Activated naive CD4-positive, alpha-beta T cell treated with anti-CD3 and anti-CD28 coated beads for 36 hours (primary cell): ENCODE measurements at regions not wholly inside any gene's neighbourhood (a gene's known extent, or its start where the extent isn't known, plus 50 kb on each side); places are given as distances from the start of the nearest gene placed in this dataset.

Experiments
- CTCF ChIA-PET: fragments of 350-600 bp; sonication (Branson Sonifier 250); formaldehyde crosslinking; loops from one replicate; lab custom pipeline; 2021; ENCODE audit warnings: antibody characterized with exemption; lab: Charles Lee
- DNase-seq: peaks from one replicate; pipeline ENCODE4 v3.0.0-alpha.2; 2020
- H3K27ac Mint-ChIP-seq: one replicate; pipeline ENCODE4 v1.8.0; 2021; ENCODE audit warnings: mild to moderate bottlenecking, mixed read lengths
- H3K27me3 Mint-ChIP-seq: one replicate; pipeline ENCODE4 v1.8.0; 2021; ENCODE audit warnings: low read depth, mixed read lengths
- H3K36me3 Mint-ChIP-seq: one replicate; pipeline ENCODE4 v1.8.0; 2021; ENCODE audit warnings: low read depth, mixed read lengths
- H3K4me1 Mint-ChIP-seq: one replicate; pipeline ENCODE4 v1.8.0; 2021; ENCODE audit warnings: low read depth, mixed read lengths
- H3K4me3 Mint-ChIP-seq: one replicate; pipeline ENCODE4 v1.8.0; 2021; ENCODE audit warnings: mild to moderate bottlenecking, moderate library complexity, mixed read lengths
- H3K9me3 Mint-ChIP-seq: one replicate; pipeline ENCODE4 v1.8.0; 2021; ENCODE audit warnings: mixed read lengths
- intact Hi-C: fragments of 100-400 bp; cut with micrococcal nuclease; formaldehyde crosslinking; loops from one replicate; pipeline ENCODE4 v1.15.1; 2023

GRCh38 chr13:30359991-30360390, 52.6 kb upstream of the KATNAL1 start:
- no peaks in the 10 kb centered on the region for H3K36me3 Mint-ChIP-seq
- CTCF ChIA-PET = no interaction called here
- no peak overlapping the region for H3K27ac Mint-ChIP-seq
- DNase-seq = no peak
- no peak overlapping the region for H3K4me3 Mint-ChIP-seq
- H3K9me3 Mint-ChIP-seq = no peaks in the 10 kb centered on the region
- peaks cover 12% of the 10 kb centered on the region for H3K4me1 Mint-ChIP-seq
- intact Hi-C loops = no loop called here
- no peaks in the 10 kb centered on the region for H3K27me3 Mint-ChIP-seq

- CTCF ChIA-PET = no interaction called here
- intact Hi-C loops = no loop called here
- Mint-ChIP-seq H3K27me3 (no peaks in the 10 kb centered on the region), H3K36me3 (no peaks in the 10 kb centered on the region), H3K4me3 (no peak overlapping the region), H3K4me1 (peaks cover 7% of the 10 kb centered on the region), H3K9me3 (no peaks in the 10 kb centered on the region), H3K27ac (no peak overlapping the region)
- DNase-seq = no peak
These were observed 53.2 kb upstream of the KATNAL1 start for GRCh38 chr13:30360586-30360985.

- DNase-seq = no peak
- no peaks in the 10 kb centered on the region for H3K9me3 Mint-ChIP-seq
- H3K4me3 Mint-ChIP-seq = no peak overlapping the region
- H3K36me3 Mint-ChIP-seq = peaks cover 2% of the 10 kb centered on the region
- intact Hi-C loops = no loop called here
- H3K4me1 Mint-ChIP-seq = no peaks in the 10 kb centered on the region
- H3K27ac Mint-ChIP-seq = no peak overlapping the region
- H3K27me3 Mint-ChIP-seq = no peaks in the 10 kb centered on the region
- CTCF ChIA-PET = interaction anchor here (1.3 kb wide), 1 partner anchor 27 kb away, joined by 4 read pairs; no protein-coding TSS in a partner anchor
These were observed 54.8 kb upstream of the KATNAL1 start for GRCh38 chr13:30362005-30362788.

GRCh38 chr13:30362869-30363268, 55.5 kb upstream of the KATNAL1 start:
- CTCF ChIA-PET = interaction anchor here (1.3 kb wide), 1 partner anchor 27 kb away, joined by 4 read pairs; no protein-coding TSS in a partner anchor
- H3K36me3 Mint-ChIP-seq = peaks cover 2% of the 10 kb centered on the region
- DNase-seq = no peak
- H3K9me3 Mint-ChIP-seq = no peaks in the 10 kb centered on the region
- intact Hi-C loops = no loop called here
- no peak overlapping the region for H3K27ac Mint-ChIP-seq
- H3K4me3 Mint-ChIP-seq = no peak overlapping the region
- H3K4me1 Mint-ChIP-seq = no peaks in the 10 kb centered on the region
- H3K27me3 Mint-ChIP-seq = no peaks in the 10 kb centered on the region

GRCh38 chr13:30363725-30364124, 56.4 kb upstream of the KATNAL1 start:
- Mint-ChIP-seq H3K4me3 (no peak overlapping the region), H3K9me3 (no peaks in the 10 kb centered on the region), H3K27me3 (no peaks in the 10 kb centered on the region), H3K27ac (no peak overlapping the region), H3K4me1 (peaks cover 3% of the 10 kb centered on the region), H3K36me3 (peaks cover 2% of the 10 kb centered on the region)
- CTCF ChIA-PET = interaction anchor here (0.7 kb wide), 1 partner anchor 17 kb away, joined by 3 read pairs; no protein-coding TSS in a partner anchor
- DNase-seq = no peak
- intact Hi-C loops = no loop called here

GRCh38 chr13:30364133-30364532, 56.8 kb upstream of the KATNAL1 start:
- no peak overlapping the region for H3K4me3 Mint-ChIP-seq
- peaks cover 2% of the 10 kb centered on the region for H3K36me3 Mint-ChIP-seq
- no peaks in the 10 kb centered on the region for H3K27me3 Mint-ChIP-seq
- intact Hi-C loops = no loop called here
- H3K27ac Mint-ChIP-seq = no peak overlapping the region
- H3K4me1 Mint-ChIP-seq = peaks cover 7% of the 10 kb centered on the region
- H3K9me3 Mint-ChIP-seq = no peaks in the 10 kb centered on the region
- no peak for DNase-seq
- CTCF ChIA-PET = interaction anchor here (0.7 kb wide), 1 partner anchor 17 kb away, joined by 3 read pairs; no protein-coding TSS in a partner anchor

- intact Hi-C loops = no loop called here
- H3K4me3 Mint-ChIP-seq = no peak overlapping the region
- no peaks in the 10 kb centered on the region for H3K9me3 Mint-ChIP-seq
- H3K36me3 Mint-ChIP-seq = peaks cover 2% of the 10 kb centered on the region
- CTCF ChIA-PET = no interaction called here
- H3K27ac Mint-ChIP-seq = no peak overlapping the region
- no peak for DNase-seq
- no peaks in the 10 kb centered on the region for H3K27me3 Mint-ChIP-seq
- peaks cover 9% of the 10 kb centered on the region for H3K4me1 Mint-ChIP-seq
These were observed 57.4 kb upstream of the UBE2L5 start for GRCh38 chr13:30364876-30365275.

- peaks cover 19% of the 10 kb centered on the region for H3K4me1 Mint-ChIP-seq
- DNase-seq = no peak
- no peak overlapping the region for H3K4me3 Mint-ChIP-seq
- no peak overlapping the region for H3K27ac Mint-ChIP-seq
- no peaks in the 10 kb centered on the region for H3K9me3 Mint-ChIP-seq
- CTCF ChIA-PET = interaction anchor here (0.6 to 1.4 kb wide), 4 partner anchors 8 to 43 kb away, joined by 3 read pairs; no protein-coding TSS in a partner anchor
- peaks cover 5% of the 10 kb centered on the region for H3K36me3 Mint-ChIP-seq
- intact Hi-C loops = no loop called here
- no peaks in the 10 kb centered on the region for H3K27me3 Mint-ChIP-seq
These were observed 56.2 kb upstream of the UBE2L5 start for GRCh38 chr13:30366088-30366487.

- no peak for DNase-seq
- H3K27ac Mint-ChIP-seq = no peak overlapping the region
- no peaks in the 10 kb centered on the region for H3K9me3 Mint-ChIP-seq
- CTCF ChIA-PET = interaction anchor here (0.6 to 1.0 kb wide), 2 partner anchors 21 to 31 kb away, joined by 3 read pairs; no protein-coding TSS in a partner anchor
- H3K4me1 Mint-ChIP-seq = peaks cover 31% of the 10 kb centered on the region
- H3K4me3 Mint-ChIP-seq = no peak overlapping the region
- H3K36me3 Mint-ChIP-seq = peaks cover 7% of the 10 kb centered on the region
- H3K27me3 Mint-ChIP-seq = no peaks in the 10 kb centered on the region
- intact Hi-C loops = no loop called here
These were observed 55.0 kb upstream of the UBE2L5 start for GRCh38 chr13:30367296-30367695.

- no peaks in the 10 kb centered on the region for H3K27me3 Mint-ChIP-seq
- no peaks in the 10 kb centered on the region for H3K9me3 Mint-ChIP-seq
- H3K27ac Mint-ChIP-seq = peak overlapping the region; percentile 78
- CTCF ChIA-PET = interaction anchor here (0.8 to 1.2 kb wide), 2 partner anchors 12 to 25 kb away, joined by 3 read pairs; no protein-coding TSS in a partner anchor
- peaks cover 59% of the 10 kb centered on the region for H3K4me1 Mint-ChIP-seq
- no peak for DNase-seq
- intact Hi-C loops = loop anchor here (10.0 kb wide), 1 partner anchor 675 kb away; no protein-coding TSS in a partner anchor
- H3K4me3 Mint-ChIP-seq = no peak overlapping the region
- peaks cover 8% of the 10 kb centered on the region for H3K36me3 Mint-ChIP-seq
These were observed 52.1 kb upstream of the UBE2L5 start for GRCh38 chr13:30370146-30370545.

- peak overlapping the region; percentile 87 for H3K27ac Mint-ChIP-seq
- peaks cover 67% of the 10 kb centered on the region for H3K4me1 Mint-ChIP-seq
- peaks cover 8% of the 10 kb centered on the region for H3K36me3 Mint-ChIP-seq
- no peaks in the 10 kb centered on the region for H3K27me3 Mint-ChIP-seq
- no peaks in the 10 kb centered on the region for H3K9me3 Mint-ChIP-seq
- H3K4me3 Mint-ChIP-seq = peak overlapping the region; percentile 58
- CTCF ChIA-PET = interaction anchor here (0.8 to 5.5 kb wide), 3 partner anchors 12 to 26 kb away, joined by 3 to 47 read pairs (median 3); no protein-coding TSS in a partner anchor
- no peak for DNase-seq
- intact Hi-C loops = loop anchor here (1.0 to 10.0 kb wide), 5 partner anchors 24 to 674 kb away; partner anchors contain the start of gene USPL1
These were observed 51.3 kb upstream of the UBE2L5 start for GRCh38 chr13:30370916-30371521.

- H3K27ac Mint-ChIP-seq = peak overlapping the region; percentile 87
- intact Hi-C loops = loop anchor here (1.0 to 10.0 kb wide), 8 partner anchors 24 to 673 kb away; partner anchors contain the start of gene USPL1
- no peaks in the 10 kb centered on the region for H3K27me3 Mint-ChIP-seq
- peaks cover 75% of the 10 kb centered on the region for H3K4me1 Mint-ChIP-seq
- peak overlapping the region; percentile 58 for H3K4me3 Mint-ChIP-seq
- H3K36me3 Mint-ChIP-seq = peaks cover 8% of the 10 kb centered on the region
- no peaks in the 10 kb centered on the region for H3K9me3 Mint-ChIP-seq
- CTCF ChIA-PET = interaction anchor here (0.7 to 5.5 kb wide), 3 partner anchors 11 to 240 kb away, joined by 3 to 47 read pairs (median 3); no protein-coding TSS in a partner anchor
- peak; percentile 87 for DNase-seq
These were observed 50.5 kb upstream of the UBE2L5 start for GRCh38 chr13:30371649-30372265.
